ENCODE measurements at regions not wholly inside any gene's neighbourhood (a gene's known extent, or its start where the extent isn't known, plus 50 kb on each side); places are given as distances from the start of the nearest gene placed in this dataset.

GRCh38 chr16:86091976-86092375 lies 193.0 kb downstream of the IRF8 start:
- Histone ChIP-seq H3K4me1 (ENCODE audit: control insufficient read depth, extremely low read depth, insufficient read depth, low read length) (no peaks in the 10 kb centered on the region), H3K4me3 (ENCODE audit: control insufficient read depth in 2 of 3, extremely low read depth in 1 of 3, insufficient read depth in 2 of 3, low read depth in 1 of 3, low read length in 3 of 3) (no peak overlapping the region), H3K4me2 (ENCODE audit: control insufficient read depth, extremely low read depth, insufficient read depth, low read depth, low read length) (no peak overlapping the region), H3K9me1 (ENCODE audit: control insufficient read depth, extremely low read depth, insufficient read depth, low read length) (no peaks in the 10 kb centered on the region), H3K27ac (ENCODE audit: control insufficient read depth, insufficient read depth, low read length) (no peak overlapping the region), H3K9me3 (ENCODE audit: control insufficient read depth, low read depth, low read length) (no peaks in the 10 kb centered on the region), H3K36me3 (ENCODE audit: control insufficient read depth in 2 of 2, extremely low read depth in 1 of 2, insufficient read depth in 2 of 2, low read length in 2 of 2) (no peaks in the 10 kb centered on the region), H2AFZ (ENCODE audit: control insufficient read depth, low read length) (no peak overlapping the region), H3K9ac (ENCODE audit: control insufficient read depth, extremely low read depth, insufficient read depth, low read length) (no peak overlapping the region), H4K20me1 (ENCODE audit: control insufficient read depth, extremely low read depth, insufficient read depth, low read length) (no peaks in the 10 kb centered on the region), H3K27me3 (ENCODE audit: control insufficient read depth, extremely low read depth, insufficient read depth, low read length) (no peaks in the 10 kb centered on the region), H3K79me2 (ENCODE audit: control insufficient read depth, insufficient read depth, low read length) (no peaks in the 10 kb centered on the region)
- TF ChIP-seq EZH2 (IDR thresholded peaks at IDR 0.05; ENCODE audit: low read length) (no peak), CTCF (optimal IDR thresholded peaks at IDR 0.05 in 1 of 3, IDR thresholded peaks at IDR 0.05 in 1 of 3, conservative IDR thresholded peaks at IDR 0.05 in 1 of 3; ENCODE audit: extremely low read depth in 1 of 3, insufficient read depth in 2 of 3, low read length in 3 of 3) (no peak)
- dilution Hi-C loops (cut with MboI; ENCODE audit: extremely low pct_ligation_motif_present, low sequenced_read_pairs), result no loop called here
- DNase-seq (ENCODE audit: low read depth, low spot score) (no peak), FAIRE-seq (no peak)

GRCh38 chr16:86092586-86093480 lies 193.9 kb downstream of the IRF8 start:
- FAIRE-seq (no peak), DNase-seq (ENCODE audit: low read depth, low spot score) (no peak)
- Histone ChIP-seq H3K79me2 (ENCODE audit: control insufficient read depth, insufficient read depth, low read length) (no peaks in the 10 kb centered on the region), H3K27ac (ENCODE audit: control insufficient read depth, insufficient read depth, low read length) (no peak overlapping the region), H2AFZ (ENCODE audit: control insufficient read depth, low read length) (no peak overlapping the region), H3K27me3 (ENCODE audit: control insufficient read depth, extremely low read depth, insufficient read depth, low read length) (no peaks in the 10 kb centered on the region), H3K36me3 (ENCODE audit: control insufficient read depth in 2 of 2, extremely low read depth in 1 of 2, insufficient read depth in 2 of 2, low read length in 2 of 2) (no peaks in the 10 kb centered on the region), H4K20me1 (ENCODE audit: control insufficient read depth, extremely low read depth, insufficient read depth, low read length) (no peaks in the 10 kb centered on the region), H3K9me1 (ENCODE audit: control insufficient read depth, extremely low read depth, insufficient read depth, low read length) (no peaks in the 10 kb centered on the region), H3K9ac (ENCODE audit: control insufficient read depth, extremely low read depth, insufficient read depth, low read length) (no peak overlapping the region), H3K9me3 (ENCODE audit: control insufficient read depth, low read depth, low read length) (no peaks in the 10 kb centered on the region), H3K4me2 (ENCODE audit: control insufficient read depth, extremely low read depth, insufficient read depth, low read depth, low read length) (no peak overlapping the region), H3K4me1 (ENCODE audit: control insufficient read depth, extremely low read depth, insufficient read depth, low read length) (no peaks in the 10 kb centered on the region), H3K4me3 (ENCODE audit: control insufficient read depth in 2 of 3, extremely low read depth in 1 of 3, insufficient read depth in 2 of 3, low read depth in 1 of 3, low read length in 3 of 3) (no peak overlapping the region)
- dilution Hi-C loops (cut with MboI; ENCODE audit: extremely low pct_ligation_motif_present, low sequenced_read_pairs), result no loop called here
- TF ChIP-seq CTCF (optimal IDR thresholded peaks at IDR 0.05 in 1 of 3, IDR thresholded peaks at IDR 0.05 in 1 of 3, conservative IDR thresholded peaks at IDR 0.05 in 1 of 3; ENCODE audit: extremely low read depth in 1 of 3, insufficient read depth in 2 of 3, low read length in 3 of 3) (no peak), EZH2 (IDR thresholded peaks at IDR 0.05; ENCODE audit: low read length) (no peak)

Data from keratinocyte (primary cell).